SK-N-SH (cell line): ENCODE measurements at regions not wholly inside any gene's neighbourhood (a gene's known extent, or its start where the extent isn't known, plus 50 kb on each side); places are given as distances from the start of the nearest gene placed in this dataset.

Experiments
- CTCF ChIA-PET: fragments of 300-600, 350-600 bp; formaldehyde crosslinking; extraction: SDS; loops from one replicate; lab custom pipeline; 2021; lab: Yijun Ruan, JAX
- POLR2A ChIA-PET: fragments of 350-600 bp; sonication (Branson Sonifier 250); formaldehyde crosslinking; extraction: SDS; loops from one replicate; lab custom pipeline; 2020; ENCODE audit warnings: antibody characterized with exemption, inconsistent platforms; lab: Yijun Ruan, JAX
- DNase-seq: peaks from one replicate; pipeline ENCODE4 v3.0.0; 2012
- H2AFZ ChIP-seq: fragments of 200-600 bp; sonication (generic); 2 replicates; pipeline ENCODE4 v1.8.1; 2016; ENCODE audit warnings: antibody characterized with exemption, mild to moderate bottlenecking, low read depth
- H3F3A ChIP-seq: fragments of 200-600 bp; sonication (generic); replicated peaks from 2 replicates; pipeline ENCODE3; 2016; ENCODE audit warnings: antibody characterized with exemption, mild to moderate bottlenecking; ENCODE audit not compliant: insufficient read depth
- H3K27ac ChIP-seq, 2 experiments: fragments of 200-500 bp in 1 of 2; fragments of 200-600 bp in 1 of 2; sonication (Bioruptor generic) in 1 of 2; sonication (generic), shearing (Covaris generic) in 1 of 2; 2 replicates each; pipeline versions ENCODE4 v1.5.1 to v1.6.1; 2014 to 2016; ENCODE audit warnings: low read depth in 2 of 2, inconsistent platforms in 1 of 2, low read length in 1 of 2, mild to moderate bottlenecking in 1 of 2, mixed read lengths in 1 of 2
- H3K27me3 ChIP-seq: fragments of 200-600 bp; sonication (generic), shearing (Covaris generic); 2 replicates; pipeline ENCODE4 v1.6.1; 2016; ENCODE audit warnings: mixed run types; ENCODE audit not compliant: insufficient read depth
- H3K36me3 ChIP-seq, 2 experiments: fragments of 200-500 bp in 1 of 2; fragments of 200-600 bp in 1 of 2; sonication (Bioruptor generic) in 1 of 2; sonication (generic) in 1 of 2; replicated peaks in 1 of 2; 2 replicates each; pipeline versions ENCODE3 to v1.5.1; 2014 to 2016; ENCODE audit warnings: low read length in 1 of 2, mild to moderate bottlenecking in 1 of 2; ENCODE audit not compliant: insufficient read depth in 2 of 2, control insufficient read depth in 1 of 2
- H3K4me1 ChIP-seq, 2 experiments: fragments of 200-500 bp in 1 of 2; fragments of 200-600 bp in 1 of 2; sonication (Bioruptor generic) in 1 of 2; sonication (generic), shearing (Covaris generic) in 1 of 2; 2 replicates each; pipeline versions ENCODE4 v1.5.1 to v1.6.1; 2014 to 2016; ENCODE audit warnings: low read depth in 1 of 2, low read length in 1 of 2, mixed run types in 1 of 2; ENCODE audit not compliant: insufficient read depth in 2 of 2, control insufficient read depth in 1 of 2
- H3K4me2 ChIP-seq: fragments of 200-600 bp; sonication (generic), shearing (Covaris generic); 2 replicates; pipeline ENCODE4 v1.6.1; 2017; ENCODE audit warnings: mixed run types
- H3K4me3 ChIP-seq, 2 experiments: fragments of 200-500 bp in 1 of 2; fragments of 200-600 bp in 1 of 2; sonication (Bioruptor generic) in 1 of 2; sonication (generic), shearing (Covaris generic) in 1 of 2; 2 replicates each; pipeline versions ENCODE4 v1.5.1 to v1.8.1; 2014 to 2016; ENCODE audit warnings: low read depth in 2 of 2, inconsistent platforms in 1 of 2, low read length in 1 of 2, mild to moderate bottlenecking in 1 of 2, mixed read lengths in 1 of 2, moderate library complexity in 1 of 2
- H3K79me2 ChIP-seq: fragments of 200-600 bp; sonication (generic); 2 replicates; pipeline ENCODE4 v1.8.1; 2017; ENCODE audit warnings: mild to moderate bottlenecking; ENCODE audit not compliant: insufficient read depth
- H3K9ac ChIP-seq: fragments of 200-600 bp; sonication (generic); 2 replicates; pipeline ENCODE4 v1.6.1; 2017; ENCODE audit warnings: mixed run types
- H3K9me2 ChIP-seq: fragments of 200-600 bp; sonication (generic); 2 replicates; pipeline ENCODE4 v1.6.1; 2017; ENCODE audit warnings: mixed run types
- H3K9me3 ChIP-seq: fragments of 200-600 bp; sonication (generic); 2 replicates; pipeline ENCODE4 v1.6.1; 2017; ENCODE audit warnings: mixed run types, mild to moderate bottlenecking, moderate library complexity
- H4K20me1 ChIP-seq: fragments of 200-600 bp; sonication (generic); 2 replicates; pipeline ENCODE4 v1.6.1; 2017; ENCODE audit warnings: mild to moderate bottlenecking, mixed run types; ENCODE audit not compliant: insufficient read depth
- CHD2 ChIP-seq: fragments of 150-350 bp; IDR thresholded peaks from 2 replicates; pipeline ENCODE4 v1.6.1; 2018; ENCODE audit warnings: low read length; ENCODE audit not compliant: partially characterized antibody
- FOXJ3 ChIP-seq: sonication (generic); formaldehyde crosslinking; IDR thresholded peaks from 2 replicates; pipeline ENCODE4 v1.5.1; 2020; ENCODE audit warnings: mild to moderate bottlenecking, missing genetic modification reagents
- FOXM1 ChIP-seq: IDR thresholded peaks from 2 replicates; pipeline ENCODE4 v1.4.0; 2012; ENCODE audit warnings: low read depth, mild to moderate bottlenecking
- GABPA ChIP-seq: IDR thresholded peaks from 2 replicates; pipeline ENCODE4 v1.4.0; 2012; ENCODE audit warnings: low read depth, mild to moderate bottlenecking
- MEF2A ChIP-seq: IDR thresholded peaks from 2 replicates; pipeline ENCODE4 v1.4.0; 2012; ENCODE audit warnings: low read depth, borderline replicate concordance
- NFIC ChIP-seq: IDR thresholded peaks from 2 replicates; pipeline ENCODE4 v1.4.0; 2012; ENCODE audit warnings: borderline replicate concordance
- POLR2AphosphoS5 ChIP-seq: IDR thresholded peaks from 2 replicates; pipeline ENCODE4 v1.6.1; 2012; ENCODE audit warnings: low read depth, low read length
- RAD21 ChIP-seq: IDR thresholded peaks from 2 replicates; pipeline ENCODE4 v1.6.1; 2012; ENCODE audit warnings: mild to moderate bottlenecking, low read length
- RCOR1 ChIP-seq: fragments of 150-350 bp; IDR thresholded peaks from 2 replicates; pipeline ENCODE4 v1.6.1; 2017; ENCODE audit warnings: antibody characterized with exemption, low read length
- SMC3 ChIP-seq: IDR thresholded peaks from 2 replicates; pipeline ENCODE4 v1.6.1; 2012; ENCODE audit warnings: low read depth, low read length, improper control_type of control experiment
- TCF12 ChIP-seq: IDR thresholded peaks from 2 replicates; pipeline ENCODE4 v1.4.0; 2012
- TEAD4 ChIP-seq: IDR thresholded peaks from 2 replicates; pipeline ENCODE4 v1.4.0; 2012; ENCODE audit warnings: mild to moderate bottlenecking, borderline replicate concordance; ENCODE audit not compliant: insufficient read depth
- WGBS: methylation state at CpG from one replicate; pipeline ENCODE4 v1.1.6; 2017; ENCODE audit warnings: low lambda C conversion rate; 5-methylcytosine and 5-hydroxymethylcytosine counted together
- TF ChIP-seq, protein P1 (sequence below): fragments of 200-600 bp; sonication (generic); IDR thresholded peaks from 2 replicates; pipeline ENCODE4 v1.6.1; 2017; ENCODE audit warnings: antibody characterized with exemption, mild to moderate bottlenecking, moderate library complexity
- TF ChIP-seq, protein P2 (sequence below): fragments of 150-350 bp; IDR thresholded peaks from 2 replicates; pipeline ENCODE4 v1.6.1; 2016; ENCODE audit warnings: mild to moderate bottlenecking, low read depth, low read length
- TF ChIP-seq, protein P3 (sequence below): IDR thresholded peaks from 2 replicates; pipeline ENCODE4 v1.4.0; 2012; ENCODE audit warnings: low read depth, borderline replicate concordance

DNA sequence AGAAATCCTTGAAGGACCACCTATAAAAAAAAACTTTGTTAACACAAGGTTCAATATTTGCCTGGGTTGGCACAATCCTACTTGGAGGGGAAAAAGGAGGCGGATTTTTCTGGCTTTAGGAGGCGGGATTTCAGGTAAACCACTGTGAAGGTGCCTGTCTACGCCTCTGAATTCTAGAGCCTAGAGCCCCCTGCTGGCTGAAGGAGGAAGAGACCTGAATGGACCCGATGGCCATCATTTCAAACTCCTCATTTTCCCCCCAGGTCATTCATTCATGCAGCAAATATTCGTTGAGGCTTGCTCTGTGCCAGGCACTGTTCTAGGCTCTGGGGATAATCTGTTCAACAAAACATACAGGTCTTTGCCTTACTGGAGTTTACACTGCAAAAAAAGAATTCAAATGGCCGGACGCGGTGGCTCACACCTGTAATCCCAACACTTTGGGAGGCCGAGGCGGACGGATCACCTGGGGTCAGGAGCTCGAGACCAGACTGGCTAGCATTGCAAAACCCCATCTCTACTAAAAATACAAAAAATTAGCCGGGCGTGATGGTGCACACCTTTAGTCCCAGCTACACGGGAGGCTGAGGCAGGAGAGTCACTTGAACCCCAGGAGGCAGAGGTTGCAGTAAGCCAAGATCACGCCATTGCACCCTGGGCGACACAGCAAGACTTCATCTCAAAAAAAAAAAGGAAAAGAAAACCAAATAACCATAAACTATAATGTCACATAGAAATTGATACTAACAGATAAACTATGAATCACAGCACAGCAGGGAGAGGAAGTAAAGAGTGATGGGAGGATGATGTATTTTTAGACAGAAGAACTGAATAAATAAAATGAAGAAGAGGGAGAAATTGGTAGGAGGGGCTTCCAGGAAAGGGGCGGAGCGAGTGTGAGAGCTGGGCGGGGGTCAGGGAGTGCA lies 90.1 kb upstream of the NFE2L3 start:
- WGBS, result 47% methylated on average over 20 of the region's 20 CpGs
- Histone ChIP-seq H3K4me3 (peak overlapping the region in 1 of 2 experiments; percentile 33; a peak in 1 of 4 replicates), H3F3A (no peaks in the 10 kb centered on the region), H3K36me3 (no peaks in the 10 kb centered on the region), H3K9me3 (no peaks in the 10 kb centered on the region), H3K9me2 (no peaks in the 10 kb centered on the region), H3K27ac (no peak overlapping the region), H3K4me1 (peaks cover 0 to 5% of the 10 kb centered on the region in 2 experiments; a peak in 1 of 4 replicates), H3K79me2 (no peaks in the 10 kb centered on the region), H3K4me2 (no peak overlapping the region), H3K9ac (no peak overlapping the region), H3K27me3 (peaks cover 23% of the 10 kb centered on the region; the same call in 1 of the 2 replicates), H2AFZ (0 out of 2 replicates have a peak overlapping the region, but pooled peaks have one; percentile 9), H4K20me1 (no peaks in the 10 kb centered on the region)
- TF ChIP-seq, protein P1, sequence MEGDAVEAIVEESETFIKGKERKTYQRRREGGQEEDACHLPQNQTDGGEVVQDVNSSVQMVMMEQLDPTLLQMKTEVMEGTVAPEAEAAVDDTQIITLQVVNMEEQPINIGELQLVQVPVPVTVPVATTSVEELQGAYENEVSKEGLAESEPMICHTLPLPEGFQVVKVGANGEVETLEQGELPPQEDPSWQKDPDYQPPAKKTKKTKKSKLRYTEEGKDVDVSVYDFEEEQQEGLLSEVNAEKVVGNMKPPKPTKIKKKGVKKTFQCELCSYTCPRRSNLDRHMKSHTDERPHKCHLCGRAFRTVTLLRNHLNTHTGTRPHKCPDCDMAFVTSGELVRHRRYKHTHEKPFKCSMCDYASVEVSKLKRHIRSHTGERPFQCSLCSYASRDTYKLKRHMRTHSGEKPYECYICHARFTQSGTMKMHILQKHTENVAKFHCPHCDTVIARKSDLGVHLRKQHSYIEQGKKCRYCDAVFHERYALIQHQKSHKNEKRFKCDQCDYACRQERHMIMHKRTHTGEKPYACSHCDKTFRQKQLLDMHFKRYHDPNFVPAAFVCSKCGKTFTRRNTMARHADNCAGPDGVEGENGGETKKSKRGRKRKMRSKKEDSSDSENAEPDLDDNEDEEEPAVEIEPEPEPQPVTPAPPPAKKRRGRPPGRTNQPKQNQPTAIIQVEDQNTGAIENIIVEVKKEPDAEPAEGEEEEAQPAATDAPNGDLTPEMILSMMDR, result peak; percentile 94
- TF ChIP-seq RAD21, result peak; percentile 70
- TF ChIP-seq CHD2, result no peak
- TF ChIP-seq FOXJ3, result no peak
- no peak for TF ChIP-seq TCF12
- TF ChIP-seq FOXM1, result no peak
- no peak for TF ChIP-seq MEF2A
- TF ChIP-seq GABPA, result no peak
- TF ChIP-seq NFIC, result no peak
- TF ChIP-seq, protein P2, sequence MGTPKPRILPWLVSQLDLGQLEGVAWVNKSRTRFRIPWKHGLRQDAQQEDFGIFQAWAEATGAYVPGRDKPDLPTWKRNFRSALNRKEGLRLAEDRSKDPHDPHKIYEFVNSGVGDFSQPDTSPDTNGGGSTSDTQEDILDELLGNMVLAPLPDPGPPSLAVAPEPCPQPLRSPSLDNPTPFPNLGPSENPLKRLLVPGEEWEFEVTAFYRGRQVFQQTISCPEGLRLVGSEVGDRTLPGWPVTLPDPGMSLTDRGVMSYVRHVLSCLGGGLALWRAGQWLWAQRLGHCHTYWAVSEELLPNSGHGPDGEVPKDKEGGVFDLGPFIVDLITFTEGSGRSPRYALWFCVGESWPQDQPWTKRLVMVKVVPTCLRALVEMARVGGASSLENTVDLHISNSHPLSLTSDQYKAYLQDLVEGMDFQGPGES, result no peak
- TF ChIP-seq, protein P3, sequence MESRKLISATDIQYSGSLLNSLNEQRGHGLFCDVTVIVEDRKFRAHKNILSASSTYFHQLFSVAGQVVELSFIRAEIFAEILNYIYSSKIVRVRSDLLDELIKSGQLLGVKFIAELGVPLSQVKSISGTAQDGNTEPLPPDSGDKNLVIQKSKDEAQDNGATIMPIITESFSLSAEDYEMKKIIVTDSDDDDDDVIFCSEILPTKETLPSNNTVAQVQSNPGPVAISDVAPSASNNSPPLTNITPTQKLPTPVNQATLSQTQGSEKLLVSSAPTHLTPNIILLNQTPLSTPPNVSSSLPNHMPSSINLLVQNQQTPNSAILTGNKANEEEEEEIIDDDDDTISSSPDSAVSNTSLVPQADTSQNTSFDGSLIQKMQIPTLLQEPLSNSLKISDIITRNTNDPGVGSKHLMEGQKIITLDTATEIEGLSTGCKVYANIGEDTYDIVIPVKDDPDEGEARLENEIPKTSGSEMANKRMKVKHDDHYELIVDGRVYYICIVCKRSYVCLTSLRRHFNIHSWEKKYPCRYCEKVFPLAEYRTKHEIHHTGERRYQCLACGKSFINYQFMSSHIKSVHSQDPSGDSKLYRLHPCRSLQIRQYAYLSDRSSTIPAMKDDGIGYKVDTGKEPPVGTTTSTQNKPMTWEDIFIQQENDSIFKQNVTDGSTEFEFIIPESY, result no peak
- TF ChIP-seq TEAD4, result no peak
- no peak for TF ChIP-seq RCOR1
- no peak for TF ChIP-seq POLR2AphosphoS5
- TF ChIP-seq SMC3, result peak; percentile 68
- POLR2A ChIA-PET, result no interaction called here
- DNase-seq, result peak; percentile 72
- CTCF ChIA-PET, result interaction anchor here (0.6 to 6.4 kb wide), 24 partner anchors 8 to 670 kb away, joined by 3 to 71 read pairs (median 3); no protein-coding TSS in a partner anchor
